NT2/D1 (cell line): ENCODE measurements at regions not wholly inside any gene's neighbourhood (a gene's known extent, or its start where the extent isn't known, plus 50 kb on each side); places are given as distances from the start of the nearest gene placed in this dataset.

Experiments used
- SUZ12 ChIP-seq: IDR thresholded peaks from 2 replicates; pipeline ENCODE4 v1.6.1; 2011; ENCODE audit not compliant: insufficient read length, insufficient read depth; ENCODE audit errors: extremely low read depth
- YY1 ChIP-seq: IDR thresholded peaks from 2 replicates; pipeline ENCODE4 v1.6.1; 2011; ENCODE audit not compliant: insufficient read length, insufficient read depth
- ZNF274 ChIP-seq: IDR thresholded peaks from 2 replicates; pipeline ENCODE4 v1.6.1; 2011; ENCODE audit warnings: mild to moderate bottlenecking, low read depth, low read length

DNA sequence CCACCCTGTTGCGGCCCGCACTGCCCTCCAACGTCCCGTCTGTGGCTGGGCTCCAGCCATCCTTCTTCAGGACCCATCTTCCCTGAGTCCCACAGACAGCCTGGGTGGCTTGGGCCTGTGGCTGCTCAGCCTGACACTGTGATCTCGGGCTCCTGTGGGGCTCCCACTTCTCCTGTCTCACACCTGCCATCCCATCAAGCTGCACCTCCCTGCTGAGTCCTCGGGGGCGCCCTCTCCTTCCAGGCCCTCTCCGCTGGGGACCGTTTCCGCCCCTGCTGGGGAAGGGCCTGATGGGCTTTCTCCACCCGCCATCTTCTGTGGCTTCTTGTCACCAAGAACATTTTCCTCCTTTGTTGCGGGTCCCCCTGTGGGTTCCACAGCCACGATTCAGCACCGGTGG, 173.8 kb upstream of the PPP2R2D start:
- TF ChIP-seq YY1 (no peak), ZNF274 (no peak), SUZ12 (no peak)
